ENCODE measurements at regions not wholly inside any gene's neighbourhood (a gene's known extent, or its start where the extent isn't known, plus 50 kb on each side); places are given as distances from the start of the nearest gene placed in this dataset.

DNA sequence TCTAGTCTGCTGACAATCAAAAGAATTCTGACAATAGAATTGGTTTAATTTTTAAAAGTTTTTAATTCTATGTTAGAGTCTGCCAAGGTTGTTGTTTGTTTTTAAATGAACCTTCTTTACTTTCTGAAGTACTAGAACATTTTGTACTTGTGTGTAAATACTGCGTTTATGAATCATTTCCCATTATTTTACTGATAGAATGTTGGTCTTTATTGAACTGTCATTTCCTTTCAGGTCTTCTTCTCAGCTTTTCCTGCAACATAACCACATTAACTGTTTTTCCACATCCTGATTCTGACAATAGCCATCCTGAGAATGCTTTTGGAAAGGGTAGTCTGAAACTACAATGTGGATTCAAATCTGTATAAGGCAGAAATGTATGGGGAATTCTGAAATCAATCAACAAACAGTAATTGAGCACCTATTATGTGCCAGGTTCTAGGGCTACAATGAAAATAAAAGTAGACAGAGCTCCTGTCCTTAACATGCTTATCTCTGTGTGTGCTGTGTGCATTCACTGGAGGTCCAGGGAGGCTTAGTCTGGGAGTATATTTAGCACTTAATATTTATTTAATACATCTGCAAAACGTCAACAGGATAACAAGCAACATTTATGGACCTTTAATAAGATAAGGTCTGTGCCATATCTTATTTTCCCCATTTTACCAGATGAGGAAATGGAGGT is 73.1 kb upstream of the SLC38A2 start:
- peaks cover 48% of the 10 kb centered on the region for H3K4me1 ChIP-seq
- POLR2A ChIA-PET, result no interaction called here
- TF ChIP-seq, protein P1, sequence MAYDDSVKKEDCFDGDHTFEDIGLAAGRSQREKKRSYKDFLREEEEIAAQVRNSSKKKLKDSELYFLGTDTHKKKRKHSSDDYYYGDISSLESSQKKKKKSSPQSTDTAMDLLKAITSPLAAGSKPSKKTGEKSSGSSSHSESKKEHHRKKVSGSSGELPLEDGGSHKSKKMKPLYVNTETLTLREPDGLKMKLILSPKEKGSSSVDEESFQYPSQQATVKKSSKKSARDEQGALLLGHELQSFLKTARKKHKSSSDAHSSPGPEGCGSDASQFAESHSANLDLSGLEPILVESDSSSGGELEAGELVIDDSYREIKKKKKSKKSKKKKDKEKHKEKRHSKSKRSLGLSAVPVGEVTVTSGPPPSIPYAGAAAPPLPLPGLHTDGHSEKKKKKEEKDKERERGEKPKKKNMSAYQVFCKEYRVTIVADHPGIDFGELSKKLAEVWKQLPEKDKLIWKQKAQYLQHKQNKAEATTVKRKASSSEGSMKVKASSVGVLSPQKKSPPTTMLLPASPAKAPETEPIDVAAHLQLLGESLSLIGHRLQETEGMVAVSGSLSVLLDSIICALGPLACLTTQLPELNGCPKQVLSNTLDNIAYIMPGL (CRISPR knock-in tag; IDR thresholded peaks at IDR 0.05; ENCODE audit: borderline replicate concordance), result no peak
- peak; percentile 44; the same call in 1 of the 2 replicates for TF ChIP-seq GATA3 (IDR thresholded peaks at IDR 0.05; ENCODE audit: borderline replicate concordance)
- H3K27ac ChIP-seq, result peak overlapping the region; percentile 68 to 70; a peak in 5 of 6 replicates
- ATAC-seq, result no peak; a peak in 1 of 6 replicates
- peak overlapping the region; percentile 45 for H3K4me2 ChIP-seq
- no peak overlapping the region for H3K4me3 ChIP-seq
- 16% methylated on average over 2 of the region's 2 CpGs for WGBS (ENCODE audit: missing lambda C conversion rate)
- CTCF ChIA-PET, result interaction anchor here (0.9 kb wide), 1 partner anchor 28 kb away, joined by 3 read pairs; no protein-coding TSS in a partner anchor
- peak; percentile 32 for FAIRE-seq
- H3K9me3 ChIP-seq, result no peaks in the 10 kb centered on the region
- no peak for DNase-seq (ENCODE audit: low read depth in 1 of 2, low spot score in 1 of 2)

GRCh38 chr12:46445093-46445492 is 72.5 kb upstream of the SLC38A2 start:
- peak overlapping the region; percentile 68 to 70; a peak in 5 of 6 replicates for H3K27ac ChIP-seq
- no peak for TF ChIP-seq HES2 (IDR thresholded peaks at IDR 0.05)
- no peak for TF ChIP-seq MYC (IDR thresholded peaks at IDR 0.05; ENCODE audit: borderline replicate concordance, low read length)
- TF ChIP-seq JUN (IDR thresholded peaks at IDR 0.05), result no peak
- TF ChIP-seq, protein P2, sequence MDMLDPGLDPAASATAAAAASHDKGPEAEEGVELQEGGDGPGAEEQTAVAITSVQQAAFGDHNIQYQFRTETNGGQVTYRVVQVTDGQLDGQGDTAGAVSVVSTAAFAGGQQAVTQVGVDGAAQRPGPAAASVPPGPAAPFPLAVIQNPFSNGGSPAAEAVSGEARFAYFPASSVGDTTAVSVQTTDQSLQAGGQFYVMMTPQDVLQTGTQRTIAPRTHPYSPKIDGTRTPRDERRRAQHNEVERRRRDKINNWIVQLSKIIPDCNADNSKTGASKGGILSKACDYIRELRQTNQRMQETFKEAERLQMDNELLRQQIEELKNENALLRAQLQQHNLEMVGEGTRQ (IDR thresholded peaks at IDR 0.05), result no peak
- TF ChIP-seq RNF2 (IDR thresholded peaks at IDR 0.05; ENCODE audit: borderline replicate concordance, low read depth), result no peak
- TF ChIP-seq NR3C1 (IDR thresholded peaks at IDR 0.05), result no peak
- TF ChIP-seq HOXB13 (CRISPR knock-in tag; IDR thresholded peaks at IDR 0.05; ENCODE audit: low read depth), result no peak
- TF ChIP-seq EHF (CRISPR knock-in tag; IDR thresholded peaks at IDR 0.05), result no peak
- no peak for TF ChIP-seq POLR2A (IDR thresholded peaks at IDR 0.05; ENCODE audit: low read length)
- TF ChIP-seq ESRRA (IDR thresholded peaks at IDR 0.05; ENCODE audit: borderline replicate concordance, low read length), result no peak
- no peak for TF ChIP-seq HDAC2 (IDR thresholded peaks at IDR 0.05)
- TF ChIP-seq ZC3H11A (IDR thresholded peaks at IDR 0.05), result no peak
- TF ChIP-seq ZNF302 (CRISPR knock-in tag; IDR thresholded peaks at IDR 0.05), result no peak
- no peak for TF ChIP-seq BHLHE40 (IDR thresholded peaks at IDR 0.05; ENCODE audit: low read depth, low read length)
- no peak for TF ChIP-seq CBX2 (IDR thresholded peaks at IDR 0.05; ENCODE audit: borderline replicate concordance, low read depth)
- no peak for TF ChIP-seq CHD2 (IDR thresholded peaks at IDR 0.05; ENCODE audit: low read length, partially characterized antibody)
- TF ChIP-seq TP53 (CRISPR knock-in tag; IDR thresholded peaks at IDR 0.05), result no peak
- TF ChIP-seq REST (IDR thresholded peaks at IDR 0.05), result no peak
- TF ChIP-seq HOXB5 (CRISPR knock-in tag; IDR thresholded peaks at IDR 0.05), result no peak
- no peak for TF ChIP-seq SREBF2 (IDR thresholded peaks at IDR 0.05)
- H3K9me3 ChIP-seq, result no peaks in the 10 kb centered on the region
- 48% methylated on average over 4 of the region's 4 CpGs for WGBS (ENCODE audit: missing lambda C conversion rate)
- FAIRE-seq (no peak), DNase-seq (ENCODE audit: low read depth in 1 of 2, low spot score in 1 of 2) (peak in 1 of 2 experiments; percentile 24), ATAC-seq (peak in 1 of 2 experiments; percentile 46; a peak in 2 of 6 replicates)
- H3K4me3 ChIP-seq, result no peak overlapping the region
- ChIA-PET CTCF (interaction anchor here (0.9 to 1.4 kb wide), 2 partner anchors 8 to 29 kb away, joined by 3 to 4 read pairs; no protein-coding TSS in a partner anchor), POLR2A (no interaction called here)
- H3K4me2 ChIP-seq, result peak overlapping the region; percentile 45
- peaks cover 46% of the 10 kb centered on the region for H3K4me1 ChIP-seq

Measured in A549 (cell line).